ENCODE measurements at regions not wholly inside any gene's neighbourhood (a gene's known extent, or its start where the extent isn't known, plus 50 kb on each side); places are given as distances from the start of the nearest gene placed in this dataset.

DNA sequence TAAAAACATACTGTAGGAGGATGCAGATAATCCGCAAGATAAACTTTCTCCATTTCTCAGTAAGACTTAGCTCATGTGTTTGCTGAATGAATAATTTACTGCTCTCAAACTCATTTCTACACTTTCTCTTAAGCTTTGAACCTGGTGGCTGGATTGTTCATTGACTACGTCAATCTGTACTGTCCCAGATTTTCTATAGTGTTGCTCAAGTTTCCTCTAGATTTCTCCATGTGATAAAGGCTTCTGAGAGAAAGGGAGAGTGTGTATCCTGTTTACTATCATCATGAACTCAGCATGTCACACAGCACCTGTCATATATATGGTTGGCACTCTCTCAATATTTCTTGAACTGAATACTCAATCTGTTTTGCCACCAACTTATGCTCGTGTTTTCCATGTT lies 518.0 kb upstream of the TBX3 start:
- DNase-seq (ENCODE audit: low read depth, low spot score), result no peak
- TF ChIP-seq, protein P1, sequence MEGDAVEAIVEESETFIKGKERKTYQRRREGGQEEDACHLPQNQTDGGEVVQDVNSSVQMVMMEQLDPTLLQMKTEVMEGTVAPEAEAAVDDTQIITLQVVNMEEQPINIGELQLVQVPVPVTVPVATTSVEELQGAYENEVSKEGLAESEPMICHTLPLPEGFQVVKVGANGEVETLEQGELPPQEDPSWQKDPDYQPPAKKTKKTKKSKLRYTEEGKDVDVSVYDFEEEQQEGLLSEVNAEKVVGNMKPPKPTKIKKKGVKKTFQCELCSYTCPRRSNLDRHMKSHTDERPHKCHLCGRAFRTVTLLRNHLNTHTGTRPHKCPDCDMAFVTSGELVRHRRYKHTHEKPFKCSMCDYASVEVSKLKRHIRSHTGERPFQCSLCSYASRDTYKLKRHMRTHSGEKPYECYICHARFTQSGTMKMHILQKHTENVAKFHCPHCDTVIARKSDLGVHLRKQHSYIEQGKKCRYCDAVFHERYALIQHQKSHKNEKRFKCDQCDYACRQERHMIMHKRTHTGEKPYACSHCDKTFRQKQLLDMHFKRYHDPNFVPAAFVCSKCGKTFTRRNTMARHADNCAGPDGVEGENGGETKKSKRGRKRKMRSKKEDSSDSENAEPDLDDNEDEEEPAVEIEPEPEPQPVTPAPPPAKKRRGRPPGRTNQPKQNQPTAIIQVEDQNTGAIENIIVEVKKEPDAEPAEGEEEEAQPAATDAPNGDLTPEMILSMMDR (IDR thresholded peaks at IDR 0.05; ENCODE audit: low read depth, low read length), result no peak
- in situ Hi-C loops (cut with HindIII; ENCODE audit: low sequenced_read_pairs), result no loop called here
- no peak overlapping the region for H3K4me3 ChIP-seq (ENCODE audit: low read depth, low read length)

DNA sequence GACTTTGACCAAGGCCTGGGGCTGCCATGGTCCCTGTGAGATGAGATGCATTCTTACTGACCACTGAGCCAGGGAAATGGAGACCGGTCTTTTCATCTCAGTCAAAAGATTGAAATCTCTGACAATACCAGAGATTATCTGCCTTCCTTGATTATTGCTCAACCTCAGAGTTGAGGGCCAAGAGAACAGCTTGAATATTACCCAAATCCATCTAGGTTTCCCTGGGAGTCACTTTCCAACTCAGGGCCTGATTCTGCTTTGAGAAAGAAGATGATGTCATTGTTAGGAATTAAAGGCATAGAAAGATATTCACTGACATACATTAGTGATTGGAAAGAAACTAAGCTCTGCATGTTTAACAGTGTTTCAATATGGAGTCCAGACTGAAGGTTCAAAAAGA lies 515.9 kb upstream of the TBX3 start:
- TF ChIP-seq, protein P1 (IDR thresholded peaks at IDR 0.05; ENCODE audit: low read depth, low read length), result no peak
- in situ Hi-C loops (cut with HindIII; ENCODE audit: low sequenced_read_pairs), result no loop called here
- H3K4me3 ChIP-seq (ENCODE audit: low read depth, low read length), result no peak overlapping the region
- DNase-seq (ENCODE audit: low read depth, low spot score), result peak; percentile 22

DNA sequence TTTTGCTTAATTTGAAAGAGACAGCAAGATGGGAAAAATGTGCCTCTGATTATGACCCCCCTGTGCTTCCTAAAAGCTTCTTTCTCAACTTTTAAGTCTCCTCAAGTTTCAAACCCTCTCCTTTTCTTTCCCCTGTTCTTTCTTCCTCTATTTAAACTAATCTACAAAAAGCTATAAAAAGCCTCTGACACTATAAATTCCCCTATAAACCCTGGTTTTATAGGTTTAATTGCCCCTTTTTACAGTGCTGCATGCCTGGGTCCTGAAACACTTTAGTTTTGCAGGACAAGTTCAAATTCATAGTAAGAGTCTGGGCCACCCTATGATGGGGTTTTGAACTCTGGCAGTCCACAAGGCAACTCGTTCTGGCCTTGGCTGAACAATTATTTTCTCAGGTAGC lies 510.9 kb upstream of the TBX3 start:
- H3K4me3 ChIP-seq (ENCODE audit: low read depth, low read length), result no peak overlapping the region
- in situ Hi-C loops (cut with HindIII; ENCODE audit: low sequenced_read_pairs), result no loop called here
- DNase-seq (ENCODE audit: low read depth, low spot score), result no peak
- TF ChIP-seq, protein P1 (IDR thresholded peaks at IDR 0.05; ENCODE audit: low read depth, low read length), result no peak

DNA sequence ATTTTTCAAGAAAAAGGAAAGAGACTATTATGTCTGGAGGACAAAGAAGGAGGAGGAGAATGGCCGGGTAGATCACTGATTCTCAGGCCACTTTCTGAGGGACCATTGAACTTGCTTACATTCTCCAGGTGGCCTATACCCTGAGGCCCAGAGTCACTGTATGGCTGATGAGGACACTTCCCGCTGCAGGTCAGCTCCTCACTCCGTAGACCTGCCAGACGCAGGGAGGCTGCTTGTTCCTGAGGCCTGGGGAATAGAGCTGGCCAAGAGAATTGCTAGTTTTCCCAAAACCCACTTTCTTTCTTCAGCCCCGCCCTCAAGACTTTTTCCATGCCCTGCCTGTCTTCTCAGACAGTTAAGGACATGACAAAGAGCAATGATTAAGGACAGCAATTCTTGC lies 510.5 kb upstream of the TBX3 start:
- in situ Hi-C loops (cut with HindIII; ENCODE audit: low sequenced_read_pairs), result no loop called here
- TF ChIP-seq, protein P1 (IDR thresholded peaks at IDR 0.05; ENCODE audit: low read depth, low read length), result no peak
- H3K4me3 ChIP-seq (ENCODE audit: low read depth, low read length), result no peak overlapping the region
- DNase-seq (ENCODE audit: low read depth, low spot score), result no peak

DNA sequence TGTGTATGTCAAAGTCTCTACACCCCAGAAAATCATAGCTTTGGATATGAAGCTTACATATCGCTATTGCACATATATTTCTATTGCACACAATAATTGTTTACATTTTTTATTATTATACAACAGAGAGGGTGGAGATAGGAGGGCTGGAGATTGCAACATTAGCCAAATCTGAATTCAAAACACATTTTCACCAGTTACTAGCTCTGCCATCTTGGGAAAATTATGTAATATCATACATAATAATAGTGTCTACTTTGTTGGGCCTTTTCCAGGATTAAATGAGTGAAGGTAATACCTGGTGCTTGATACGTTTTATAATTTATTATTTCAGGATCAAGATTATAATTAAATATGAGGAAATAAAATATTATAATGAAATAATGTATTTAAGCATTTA lies 507.4 kb upstream of the TBX3 start:
- no peak overlapping the region for H3K4me3 ChIP-seq (ENCODE audit: low read depth, low read length)
- TF ChIP-seq, protein P1 (IDR thresholded peaks at IDR 0.05; ENCODE audit: low read depth, low read length), result no peak
- in situ Hi-C loops (cut with HindIII; ENCODE audit: low sequenced_read_pairs), result no loop called here
- no peak for DNase-seq (ENCODE audit: low read depth, low spot score)

DNA sequence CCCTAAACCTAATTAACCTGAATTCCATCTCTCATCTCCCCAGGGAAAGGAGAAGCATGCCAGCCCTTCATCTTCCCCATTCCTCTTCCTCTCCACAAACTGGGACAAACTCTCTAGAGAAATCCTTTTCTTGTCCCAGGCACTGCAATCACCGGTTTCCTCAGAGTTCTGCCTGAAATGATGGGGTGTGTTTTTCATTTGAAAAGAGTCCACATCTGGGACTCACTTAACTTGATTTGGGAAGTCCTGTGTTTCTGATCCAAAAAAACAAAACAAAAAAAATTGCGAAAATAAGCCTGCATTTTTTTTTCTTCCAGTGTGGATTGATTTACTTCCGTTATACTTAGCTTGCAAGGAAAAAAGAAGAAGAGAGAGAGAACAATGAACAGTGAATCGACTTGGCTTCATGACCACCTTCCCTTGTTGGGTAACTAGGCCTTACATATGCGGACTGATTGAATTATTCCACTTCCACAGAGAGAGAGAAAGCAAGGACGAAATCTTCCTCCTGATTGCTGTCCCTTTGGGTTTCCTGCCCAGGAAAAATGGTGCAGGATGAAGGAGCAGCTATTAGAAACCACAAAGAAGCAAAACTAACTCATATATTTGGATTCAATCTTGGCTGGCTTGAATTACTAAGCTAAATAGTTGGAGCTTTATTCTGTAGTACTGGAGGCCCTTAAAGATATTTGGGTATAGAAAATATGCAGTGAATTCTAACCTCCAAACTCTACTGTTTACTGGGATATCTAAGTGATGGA lies 506.2 kb upstream of the TBX3 start:
- no peak overlapping the region for H3K4me3 ChIP-seq (ENCODE audit: low read depth, low read length)
- no peak for DNase-seq (ENCODE audit: low read depth, low spot score)
- TF ChIP-seq, protein P1 (IDR thresholded peaks at IDR 0.05; ENCODE audit: low read depth, low read length), result no peak
- in situ Hi-C loops (cut with HindIII; ENCODE audit: low sequenced_read_pairs), result no loop called here

Data from astrocyte of the spinal cord (primary cell).